Prostate gland (tissue), 2 donors: ENCODE measurements at regions not wholly inside any gene's neighbourhood (a gene's known extent, or its start where the extent isn't known, plus 50 kb on each side); places are given as distances from the start of the nearest gene placed in this dataset.

Experiments used
- POLR2A ChIP-seq: fragments of 450-650 bp; IDR thresholded peaks from one replicate; pipeline ENCODE4 v1.6.1; 2016; ENCODE audit warnings: antibody characterized with exemption, mild to moderate bottlenecking
- TF ChIP-seq, protein P1 (sequence below), 4 experiments: fragments of 200-600 bp in 2 of 4; fragments of 450-650 bp in 2 of 4; sonication (generic) in 2 of 4; IDR thresholded peaks; 1 replicate in 3 of 4; 2 replicates in 1 of 4; pipeline ENCODE4 v1.5.1; 2016 to 2019; ENCODE audit warnings: antibody characterized with exemption in 4 of 4, mild to moderate bottlenecking in 2 of 4, moderate library complexity in 2 of 4

DNA sequence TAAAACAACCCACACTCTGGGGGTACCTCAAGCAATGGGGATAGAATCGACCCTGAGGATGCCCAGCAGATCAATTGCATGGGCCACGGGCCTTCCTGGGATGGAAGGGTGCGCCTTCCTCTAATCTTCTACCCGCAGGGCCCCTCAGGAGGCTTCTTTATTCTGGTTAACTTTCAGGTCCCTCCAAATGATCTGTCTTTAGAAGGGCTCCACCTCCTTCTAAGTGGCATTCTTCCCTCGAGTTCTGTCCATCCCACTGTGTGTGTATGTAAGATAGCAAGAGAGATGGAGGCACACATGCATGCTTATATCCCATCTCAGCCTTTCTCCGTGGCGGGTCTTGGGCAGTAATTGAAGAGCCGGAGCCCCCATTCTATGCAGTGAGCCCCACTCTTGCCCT lies 125.7 kb downstream of the MRM1 start:
- TF ChIP-seq, protein P1, sequence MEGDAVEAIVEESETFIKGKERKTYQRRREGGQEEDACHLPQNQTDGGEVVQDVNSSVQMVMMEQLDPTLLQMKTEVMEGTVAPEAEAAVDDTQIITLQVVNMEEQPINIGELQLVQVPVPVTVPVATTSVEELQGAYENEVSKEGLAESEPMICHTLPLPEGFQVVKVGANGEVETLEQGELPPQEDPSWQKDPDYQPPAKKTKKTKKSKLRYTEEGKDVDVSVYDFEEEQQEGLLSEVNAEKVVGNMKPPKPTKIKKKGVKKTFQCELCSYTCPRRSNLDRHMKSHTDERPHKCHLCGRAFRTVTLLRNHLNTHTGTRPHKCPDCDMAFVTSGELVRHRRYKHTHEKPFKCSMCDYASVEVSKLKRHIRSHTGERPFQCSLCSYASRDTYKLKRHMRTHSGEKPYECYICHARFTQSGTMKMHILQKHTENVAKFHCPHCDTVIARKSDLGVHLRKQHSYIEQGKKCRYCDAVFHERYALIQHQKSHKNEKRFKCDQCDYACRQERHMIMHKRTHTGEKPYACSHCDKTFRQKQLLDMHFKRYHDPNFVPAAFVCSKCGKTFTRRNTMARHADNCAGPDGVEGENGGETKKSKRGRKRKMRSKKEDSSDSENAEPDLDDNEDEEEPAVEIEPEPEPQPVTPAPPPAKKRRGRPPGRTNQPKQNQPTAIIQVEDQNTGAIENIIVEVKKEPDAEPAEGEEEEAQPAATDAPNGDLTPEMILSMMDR (IDR thresholded peaks at IDR 0.05) = no peak
- TF ChIP-seq POLR2A = no peak
